ENCODE measurements at regions not wholly inside any gene's neighbourhood (a gene's known extent, or its start where the extent isn't known, plus 50 kb on each side); places are given as distances from the start of the nearest gene placed in this dataset.

DNA sequence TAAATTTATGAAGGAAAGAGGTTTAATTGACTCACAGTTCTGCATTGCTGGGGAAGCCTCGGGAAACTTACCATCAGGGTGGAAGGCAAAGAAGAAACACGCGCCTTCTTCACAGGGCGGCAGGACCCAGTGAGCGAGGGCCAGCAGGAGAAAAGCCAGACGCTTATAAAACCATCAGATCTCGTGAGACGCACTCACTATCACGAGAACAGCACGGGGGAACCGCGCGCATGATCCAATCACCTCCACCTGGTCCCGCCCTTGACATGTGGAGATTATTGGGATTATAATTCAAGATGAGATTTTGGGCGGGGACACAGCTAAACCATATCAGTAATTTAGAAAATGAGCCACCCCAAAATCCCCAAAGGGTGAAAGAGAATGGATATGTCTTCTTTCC, 187.1 kb downstream of the RAP2A start:
- TF ChIP-seq POLR2A (IDR thresholded peaks at IDR 0.05): no peak
- TF ChIP-seq, protein P1, sequence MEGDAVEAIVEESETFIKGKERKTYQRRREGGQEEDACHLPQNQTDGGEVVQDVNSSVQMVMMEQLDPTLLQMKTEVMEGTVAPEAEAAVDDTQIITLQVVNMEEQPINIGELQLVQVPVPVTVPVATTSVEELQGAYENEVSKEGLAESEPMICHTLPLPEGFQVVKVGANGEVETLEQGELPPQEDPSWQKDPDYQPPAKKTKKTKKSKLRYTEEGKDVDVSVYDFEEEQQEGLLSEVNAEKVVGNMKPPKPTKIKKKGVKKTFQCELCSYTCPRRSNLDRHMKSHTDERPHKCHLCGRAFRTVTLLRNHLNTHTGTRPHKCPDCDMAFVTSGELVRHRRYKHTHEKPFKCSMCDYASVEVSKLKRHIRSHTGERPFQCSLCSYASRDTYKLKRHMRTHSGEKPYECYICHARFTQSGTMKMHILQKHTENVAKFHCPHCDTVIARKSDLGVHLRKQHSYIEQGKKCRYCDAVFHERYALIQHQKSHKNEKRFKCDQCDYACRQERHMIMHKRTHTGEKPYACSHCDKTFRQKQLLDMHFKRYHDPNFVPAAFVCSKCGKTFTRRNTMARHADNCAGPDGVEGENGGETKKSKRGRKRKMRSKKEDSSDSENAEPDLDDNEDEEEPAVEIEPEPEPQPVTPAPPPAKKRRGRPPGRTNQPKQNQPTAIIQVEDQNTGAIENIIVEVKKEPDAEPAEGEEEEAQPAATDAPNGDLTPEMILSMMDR (IDR thresholded peaks at IDR 0.05): no peak

All from vagina (tissue), 2 donors.